Skeletal muscle satellite cell (primary cell): ENCODE measurements at regions not wholly inside any gene's neighbourhood (a gene's known extent, or its start where the extent isn't known, plus 50 kb on each side); places are given as distances from the start of the nearest gene placed in this dataset.
"Not testable (repeated sequence)": the region's sequence is repeated elsewhere in the genome, so short reads cannot be mapped to it uniquely, and the experiment has no call there.

Experiments used
- H3K27me3 ChIP-seq: 2 replicates; pipeline ENCODE4 v1.7.0; 2013; ENCODE audit warnings: low read length; ENCODE audit not compliant: control insufficient read depth, insufficient read depth
- H3K36me3 ChIP-seq: 2 replicates; pipeline ENCODE4 v1.7.0; 2013; ENCODE audit warnings: mild to moderate bottlenecking, control low read depth, low read length; ENCODE audit not compliant: insufficient read depth
- H3K4me1 ChIP-seq: 2 replicates; pipeline ENCODE4 v1.7.0; 2013; ENCODE audit warnings: low read length; ENCODE audit not compliant: control insufficient read depth, insufficient read depth
- H3K4me2 ChIP-seq: 2 replicates; pipeline ENCODE4 v1.7.0; 2013; ENCODE audit warnings: mild to moderate bottlenecking, low read length
- H3K4me3 ChIP-seq: 2 replicates; pipeline ENCODE4 v1.7.0; 2013; ENCODE audit warnings: low read length
- H3K9ac ChIP-seq: 2 replicates; pipeline ENCODE4 v1.7.0; 2013; ENCODE audit warnings: mild to moderate bottlenecking, low read depth, low read length, moderate library complexity
- H3K9me3 ChIP-seq: replicated peaks from 2 replicates; pipeline ENCODE4 v1.7.0; 2013; ENCODE audit warnings: mild to moderate bottlenecking, control low read depth, low read length

GRCh38 chrX:144681501-144681900, 565.8 kb upstream of the SPANXN1 start:
- no peaks in the 10 kb centered on the region for H3K4me1 ChIP-seq
- no peaks in the 10 kb centered on the region for H3K36me3 ChIP-seq
- H3K4me3 ChIP-seq: no peak overlapping the region

GRCh38 chrX:144683247-144683646, 564.1 kb upstream of the SPANXN1 start:
- H3K9ac ChIP-seq: no peak overlapping the region
- H3K27me3 ChIP-seq: no peaks in the 10 kb centered on the region
- no peaks in the 10 kb centered on the region for H3K9me3 ChIP-seq

More at GRCh38 chrX:144681501-144681900, 565.8 kb upstream of the SPANXN1 start:
- Histone ChIP-seq H3K9ac (no peak overlapping the region), H3K4me2 (no peak overlapping the region), H3K27me3 (no peaks in the 10 kb centered on the region), H3K9me3 (no peaks in the 10 kb centered on the region)

GRCh38 chrX:144709841-144710240, 537.5 kb upstream of the SPANXN1 start:
- Histone ChIP-seq H3K9ac (no peak overlapping the region), H3K36me3 (no peaks in the 10 kb centered on the region), H3K4me1 (no peaks in the 10 kb centered on the region), H3K27me3 (no peaks in the 10 kb centered on the region), H3K4me2 (no peak overlapping the region), H3K9me3 (no peaks in the 10 kb centered on the region), H3K4me3 (no peak overlapping the region)

More at GRCh38 chrX:144683247-144683646, 564.1 kb upstream of the SPANXN1 start:
- Histone ChIP-seq H3K4me3 (no peak overlapping the region), H3K4me2 (no peak overlapping the region), H3K4me1 (no peaks in the 10 kb centered on the region), H3K36me3 (no peaks in the 10 kb centered on the region)

- Histone ChIP-seq H3K4me2 (no peak overlapping the region), H3K36me3 (no peaks in the 10 kb centered on the region), H3K9me3 (no peaks in the 10 kb centered on the region), H3K9ac (no peak overlapping the region), H3K27me3 (no peaks in the 10 kb centered on the region), H3K4me1 (no peaks in the 10 kb centered on the region), H3K4me3 (no peak overlapping the region)
Observed at GRCh38 chrX:144715337-144715736, 532.0 kb upstream of the SPANXN1 start.

- no peaks in the 10 kb centered on the region for H3K4me1 ChIP-seq
Observed at GRCh38 chrX:144716187-144716586, 531.1 kb upstream of the SPANXN1 start.

GRCh38 chrX:144717682-144718081, 529.6 kb upstream of the SPANXN1 start:
- Histone ChIP-seq H3K4me1 (no peaks in the 10 kb centered on the region), H3K4me3 (no peak overlapping the region), H3K9me3 (no peaks in the 10 kb centered on the region), H3K36me3 (no peaks in the 10 kb centered on the region), H3K27me3 (no peaks in the 10 kb centered on the region), H3K9ac (no peak overlapping the region), H3K4me2 (no peak overlapping the region)

More at GRCh38 chrX:144716187-144716586, 531.1 kb upstream of the SPANXN1 start:
- H3K27me3 ChIP-seq: no peaks in the 10 kb centered on the region
- H3K36me3 ChIP-seq: no peaks in the 10 kb centered on the region
- H3K4me2 ChIP-seq: no peak overlapping the region
- no peak overlapping the region for H3K9ac ChIP-seq
- H3K9me3 ChIP-seq: no peaks in the 10 kb centered on the region
- no peak overlapping the region for H3K4me3 ChIP-seq

GRCh38 chrX:144722307-144722706, 525.0 kb upstream of the SPANXN1 start:
- no peak overlapping the region for H3K4me2 ChIP-seq
- H3K36me3 ChIP-seq: no peaks in the 10 kb centered on the region
- no peak overlapping the region for H3K4me3 ChIP-seq
- H3K9ac ChIP-seq: no peak overlapping the region
- H3K27me3 ChIP-seq: no peaks in the 10 kb centered on the region
- H3K9me3 ChIP-seq: no peaks in the 10 kb centered on the region
- H3K4me1 ChIP-seq: no peaks in the 10 kb centered on the region

GRCh38 chrX:144730471-144730870, 516.8 kb upstream of the SPANXN1 start:
- Histone ChIP-seq H3K27me3 (no peaks in the 10 kb centered on the region), H3K4me1 (no peaks in the 10 kb centered on the region), H3K4me2 (no peak overlapping the region), H3K36me3 (no peaks in the 10 kb centered on the region), H3K4me3 (no peak overlapping the region), H3K9ac (no peak overlapping the region), H3K9me3 (no peaks in the 10 kb centered on the region)

- Histone ChIP-seq H3K9ac (peak overlapping the region; percentile 50), H3K36me3 (no peaks in the 10 kb centered on the region), H3K27me3 (no peaks in the 10 kb centered on the region), H3K4me3 (no peak overlapping the region), H3K9me3 (no peaks in the 10 kb centered on the region), H3K4me2 (peak overlapping the region; percentile 25), H3K4me1 (no peaks in the 10 kb centered on the region)
Observed at GRCh38 chrX:144732588-144732987, 514.7 kb upstream of the SPANXN1 start.

GRCh38 chrX:144738246-144738645, 509.1 kb upstream of the SPANXN1 start:
- H3K36me3 ChIP-seq: no peaks in the 10 kb centered on the region
- no peaks in the 10 kb centered on the region for H3K27me3 ChIP-seq
- H3K4me2 ChIP-seq: no peak overlapping the region
- H3K9me3 ChIP-seq: no peaks in the 10 kb centered on the region
- no peak overlapping the region for H3K9ac ChIP-seq
- no peaks in the 10 kb centered on the region for H3K4me1 ChIP-seq
- no peak overlapping the region for H3K4me3 ChIP-seq

- no peak overlapping the region for H3K4me2 ChIP-seq
- H3K27me3 ChIP-seq: no peaks in the 10 kb centered on the region
- no peak overlapping the region for H3K9ac ChIP-seq
- H3K4me3 ChIP-seq: no peak overlapping the region
- H3K4me1 ChIP-seq: no peaks in the 10 kb centered on the region
- H3K9me3 ChIP-seq: no peaks in the 10 kb centered on the region
- H3K36me3 ChIP-seq: no peaks in the 10 kb centered on the region
Observed at GRCh38 chrX:144768540-144768939, 478.8 kb upstream of the SPANXN1 start.

GRCh38 chrX:144783528-144783927, 463.8 kb upstream of the SPANXN1 start:
- not testable (repeated sequence) for H3K9ac ChIP-seq, H3K9me3 ChIP-seq

More at GRCh38 chrX:144783528-144783927, 463.8 kb upstream of the SPANXN1 start:
- not testable (repeated sequence) for H3K4me2 ChIP-seq, H3K27me3 ChIP-seq, H3K36me3 ChIP-seq, H3K4me3 ChIP-seq, H3K4me1 ChIP-seq
